ENCODE measurements at regions not wholly inside any gene's neighbourhood (a gene's known extent, or its start where the extent isn't known, plus 50 kb on each side); places are given as distances from the start of the nearest gene placed in this dataset.

- ChIA-PET POLR2A (no interaction called here), CTCF (no interaction called here)
- TF ChIP-seq CTCF (IDR thresholded peaks at IDR 0.05; ENCODE audit: insufficient read depth, low read length, missing control alignments), result no peak
- H3K4me3 ChIP-seq (ENCODE audit: low read depth, low read length), result no peak overlapping the region
- no peak for DNase-seq (ENCODE audit: low read depth, low spot score)
Observed at GRCh38 chr1:199132006-199132405, 493.2 kb downstream of the PTPRC start.

- DNase-seq (ENCODE audit: low read depth, low spot score), result no peak
- ChIA-PET POLR2A (no interaction called here), CTCF (no interaction called here)
- no peak overlapping the region for H3K4me3 ChIP-seq (ENCODE audit: low read depth, low read length)
- no peak for TF ChIP-seq CTCF (IDR thresholded peaks at IDR 0.05; ENCODE audit: insufficient read depth, low read length, missing control alignments)
Observed at GRCh38 chr1:199135901-199136300, 497.1 kb downstream of the PTPRC start.

GRCh38 chr1:199138061-199138460 lies 499.2 kb downstream of the PTPRC start:
- no peak for TF ChIP-seq CTCF (IDR thresholded peaks at IDR 0.05; ENCODE audit: insufficient read depth, low read length, missing control alignments)
- CTCF ChIA-PET, result no interaction called here
- DNase-seq (ENCODE audit: low read depth, low spot score), result no peak
- POLR2A ChIA-PET, result interaction anchor here (0.7 kb wide), 1 partner anchor 99 kb away, joined by 3 read pairs; no protein-coding TSS in a partner anchor
- no peak overlapping the region for H3K4me3 ChIP-seq (ENCODE audit: low read depth, low read length)

- TF ChIP-seq CTCF (IDR thresholded peaks at IDR 0.05; ENCODE audit: insufficient read depth, low read length, missing control alignments), result no peak
- ChIA-PET CTCF (no interaction called here), POLR2A (no interaction called here)
- no peak overlapping the region for H3K4me3 ChIP-seq (ENCODE audit: low read depth, low read length)
- DNase-seq (ENCODE audit: low read depth, low spot score), result no peak
Observed at GRCh38 chr1:199149591-199149990, 510.8 kb downstream of the PTPRC start.

GRCh38 chr1:199150756-199151155 lies 511.9 kb downstream of the PTPRC start:
- no peak for TF ChIP-seq CTCF (IDR thresholded peaks at IDR 0.05; ENCODE audit: insufficient read depth, low read length, missing control alignments)
- CTCF ChIA-PET, result no interaction called here
- POLR2A ChIA-PET, result no interaction called here
- H3K4me3 ChIP-seq (ENCODE audit: low read depth, low read length), result no peak overlapping the region
- DNase-seq (ENCODE audit: low read depth, low spot score), result no peak

- ChIA-PET POLR2A (no interaction called here), CTCF (no interaction called here)
- DNase-seq (ENCODE audit: low read depth, low spot score), result no peak
- no peak for TF ChIP-seq CTCF (IDR thresholded peaks at IDR 0.05; ENCODE audit: insufficient read depth, low read length, missing control alignments)
- no peak overlapping the region for H3K4me3 ChIP-seq (ENCODE audit: low read depth, low read length)
Observed at GRCh38 chr1:199151634-199152425, 513.0 kb downstream of the PTPRC start.

Data from AG04449 (cell line).